ENCODE measurements at regions not wholly inside any gene's neighbourhood (a gene's known extent, or its start where the extent isn't known, plus 50 kb on each side); places are given as distances from the start of the nearest gene placed in this dataset.

GRCh38 chr3:135728007-135728721 lies 237.4 kb upstream of the PPP2R3A start:
- no peak for DNase-seq (ENCODE audit: low read depth)

- DNase-seq (ENCODE audit: low read depth): no peak
Measured at GRCh38 chr3:135731546-135731945, 234.0 kb upstream of the PPP2R3A start.

GRCh38 chr3:135736740-135737139 lies 228.8 kb upstream of the PPP2R3A start:
- DNase-seq (ENCODE audit: low read depth): peak; percentile 65

- no peak for DNase-seq (ENCODE audit: low read depth)
Measured at GRCh38 chr3:135739779-135740178, 225.7 kb upstream of the PPP2R3A start.

GRCh38 chr3:135740211-135740610 lies 225.3 kb upstream of the PPP2R3A start:
- peak; percentile 19 for DNase-seq (ENCODE audit: low read depth)

- DNase-seq (ENCODE audit: low read depth): no peak
Measured at GRCh38 chr3:135740751-135741150, 224.8 kb upstream of the PPP2R3A start.

GRCh38 chr3:135751991-135752390 lies 213.5 kb upstream of the PPP2R3A start:
- no peak for DNase-seq (ENCODE audit: low read depth)

GRCh38 chr3:135752851-135753250 lies 212.7 kb upstream of the PPP2R3A start:
- DNase-seq (ENCODE audit: low read depth): no peak

GRCh38 chr3:135753506-135753905 lies 212.0 kb upstream of the PPP2R3A start:
- no peak for DNase-seq (ENCODE audit: low read depth)

GRCh38 chr3:135755330-135756105 lies 210.0 kb upstream of the PPP2R3A start:
- no peak for DNase-seq (ENCODE audit: low read depth)

GRCh38 chr3:135756106-135756668 lies 209.3 kb upstream of the PPP2R3A start:
- no peak for DNase-seq (ENCODE audit: low read depth)

- DNase-seq (ENCODE audit: low read depth): no peak
Measured at GRCh38 chr3:135757421-135757820, 208.1 kb upstream of the PPP2R3A start.

- no peak for DNase-seq (ENCODE audit: low read depth)
Measured at GRCh38 chr3:135758961-135759360, 206.6 kb upstream of the PPP2R3A start.

GRCh38 chr3:135759651-135760050 lies 205.9 kb upstream of the PPP2R3A start:
- peak; percentile 37 for DNase-seq (ENCODE audit: low read depth)

- DNase-seq (ENCODE audit: low read depth): no peak
Measured at GRCh38 chr3:135760581-135760980, 204.9 kb upstream of the PPP2R3A start.

- DNase-seq (ENCODE audit: low read depth): peak; percentile 47
Measured at GRCh38 chr3:135762188-135762856, 203.2 kb upstream of the PPP2R3A start.

GRCh38 chr3:135766115-135766514 lies 199.4 kb upstream of the PPP2R3A start:
- peak; percentile 33 for DNase-seq (ENCODE audit: low read depth)

- no peak for DNase-seq (ENCODE audit: low read depth)
Measured at GRCh38 chr3:135771760-135772159, 193.8 kb upstream of the PPP2R3A start.

- no peak for DNase-seq (ENCODE audit: low read depth)
Measured at GRCh38 chr3:135779024-135779423, 186.5 kb upstream of the PPP2R3A start.

- DNase-seq (ENCODE audit: low read depth): no peak
Measured at GRCh38 chr3:135779590-135780235, 185.8 kb upstream of the PPP2R3A start.

GRCh38 chr3:135781026-135781815 lies 184.3 kb upstream of the PPP2R3A start:
- no peak for DNase-seq (ENCODE audit: low read depth)

Data from HT1080 (cell line).